Stomach (tissue), 8 donors: ENCODE measurements at regions not wholly inside any gene's neighbourhood (a gene's known extent, or its start where the extent isn't known, plus 50 kb on each side); places are given as distances from the start of the nearest gene placed in this dataset.

ENCODE experiments used
- DNase-seq, 2 donors: peaks; one replicate each; pipeline versions ENCODE4 v3.0.0 to v3.0.0-alpha.2; 2013 to 2019
- H3K27ac ChIP-seq, 5 donors: fragments of 200-600 bp in 4 of 5; sonication (generic) in 4 of 5; one replicate each; pipeline ENCODE4 v1.5.1; 2013 to 2019; ENCODE audit warnings: mild to moderate bottlenecking in 1 of 5, moderate library complexity in 1 of 5
- H3K27me3 ChIP-seq, 3 donors: fragments of 200-600 bp; sonication (generic); one replicate each; pipeline ENCODE4 v1.5.1; 2017 to 2019; ENCODE audit warnings: mixed run types in 1 of 3
- H3K36me3 ChIP-seq, 4 donors: fragments of 200-600 bp; sonication (generic); 1 replicate in 3 of 4; 2 replicates in 1 of 4; pipeline ENCODE4 v1.5.1; 2016 to 2019
- H3K4me1 ChIP-seq, 4 donors: fragments of 200-600 bp; sonication (generic); one replicate each; pipeline ENCODE4 v1.5.1; 2016 to 2019
- H3K4me3 ChIP-seq, 4 donors: fragments of 200-600 bp; sonication (generic) in 3 of 4; one replicate each; pipeline ENCODE4 v1.5.1; 2016 to 2019; ENCODE audit warnings: mild to moderate bottlenecking in 1 of 4
- H3K9me3 ChIP-seq, 4 donors: fragments of 200-600 bp; sonication (generic); one replicate each; pipeline ENCODE4 v1.5.1; 2016 to 2019
- CTCF ChIP-seq, 7 experiments: fragments of 450-650 bp in 4 of 7; fragments of 200-600 bp in 3 of 7; sonication (generic) in 3 of 7; IDR thresholded peaks; one replicate each; pipeline ENCODE4 v1.5.1; 2016 to 2019; ENCODE audit warnings: antibody characterized with exemption in 7 of 7, control low read depth in 2 of 7, mild to moderate bottlenecking in 1 of 7
- EP300 ChIP-seq: sonication (generic); formaldehyde crosslinking; IDR thresholded peaks from one replicate; pipeline ENCODE4 v1.6.1; 2017; ENCODE audit warnings: antibody characterized with exemption
- POLR2A ChIP-seq, 4 donors: fragments of 450-650 bp; IDR thresholded peaks; one replicate each; pipeline ENCODE4 v1.6.1; 2016; ENCODE audit warnings: antibody characterized with exemption in 4 of 4, control low read depth in 2 of 4, mild to moderate bottlenecking in 1 of 4, moderate library complexity in 1 of 4
- POLR2AphosphoS5 ChIP-seq, 3 donors: sonication (generic); formaldehyde crosslinking; IDR thresholded peaks; one replicate each; pipeline ENCODE4 v1.6.1; 2016; ENCODE audit warnings: antibody characterized with exemption in 3 of 3
- WGBS, 5 donors: extraction: QIAGEN DNeasy Blood & Tissue Kit in 3 of 5; methylation state at CpG; one replicate each; pipeline versions ENCODE4 v1.1.5 to v1.1.7; 2013 to 2018; 5-methylcytosine and 5-hydroxymethylcytosine counted together
- intact Hi-C: fragments of 100-400 bp; cut with DNase I; formaldehyde crosslinking; loops from one replicate; pipeline ENCODE4 v1.15.1; 2023; ENCODE audit warnings: low total_unique reads
- donor health status: healthy with polysubstance abuse.
- donor health status: Bipolar disorder and iron deficiency.
- donor health status: healthy.

DNA sequence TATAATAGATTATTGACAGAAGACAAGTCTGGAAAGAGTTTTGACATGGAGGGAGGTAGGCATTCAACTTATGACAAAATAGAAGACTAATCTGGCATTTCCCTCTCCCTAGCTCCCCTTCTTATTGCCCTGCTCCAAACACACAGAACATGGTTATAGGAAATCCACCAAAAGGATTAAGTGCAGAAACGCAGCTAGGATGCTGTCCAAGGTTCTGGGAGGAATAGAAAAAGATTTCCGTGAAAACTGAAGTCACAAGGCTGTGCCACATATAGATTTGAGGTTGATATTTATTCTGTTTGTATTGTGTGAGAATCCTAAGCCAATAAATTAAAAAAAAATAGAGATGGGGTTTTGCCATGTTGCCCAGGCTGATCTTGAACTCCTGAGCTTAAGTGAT is 107.9 kb upstream of the MAP3K7 start:
- TF ChIP-seq POLR2AphosphoS5 (IDR thresholded peaks at IDR 0.05) (no peak), CTCF (IDR thresholded peaks at IDR 0.05) (no peak)
- no peak overlapping the region for H3K27ac ChIP-seq
- no peaks in the 10 kb centered on the region for H3K27me3 ChIP-seq
- intact Hi-C loops: no loop called here
- no peak overlapping the region for H3K4me3 ChIP-seq
- H3K9me3 ChIP-seq: peaks cover 0 to 6% (median 2%) of the 10 kb centered on the region in 4 donors
- DNase-seq: no peak
- WGBS, 5 donors: 50 to 57% (median 55%) methylated on average over 2 of the region's 2 CpGs
- H3K4me1 ChIP-seq: no peaks in the 10 kb centered on the region
- H3K36me3 ChIP-seq: no peaks in the 10 kb centered on the region

GRCh38 chr6:90691823-90692222 is 105.0 kb upstream of the MAP3K7 start:
- no peak overlapping the region for H3K4me3 ChIP-seq
- peaks cover 0 to 6% (median 2%) of the 10 kb centered on the region in 4 donors for H3K9me3 ChIP-seq
- H3K36me3 ChIP-seq: no peaks in the 10 kb centered on the region
- intact Hi-C loops: no loop called here
- H3K27ac ChIP-seq: no peak overlapping the region
- WGBS, 5 donors: 35 to 70% (median 44%) methylated on average over 1 of the region's 1 CpG
- no peaks in the 10 kb centered on the region for H3K4me1 ChIP-seq
- no peak for DNase-seq
- H3K27me3 ChIP-seq: no peaks in the 10 kb centered on the region
- TF ChIP-seq EP300: no peak
- no peak for TF ChIP-seq POLR2AphosphoS5 (IDR thresholded peaks at IDR 0.05)
- TF ChIP-seq POLR2A (IDR thresholded peaks at IDR 0.05): no peak
- TF ChIP-seq CTCF (IDR thresholded peaks at IDR 0.05): no peak

DNA sequence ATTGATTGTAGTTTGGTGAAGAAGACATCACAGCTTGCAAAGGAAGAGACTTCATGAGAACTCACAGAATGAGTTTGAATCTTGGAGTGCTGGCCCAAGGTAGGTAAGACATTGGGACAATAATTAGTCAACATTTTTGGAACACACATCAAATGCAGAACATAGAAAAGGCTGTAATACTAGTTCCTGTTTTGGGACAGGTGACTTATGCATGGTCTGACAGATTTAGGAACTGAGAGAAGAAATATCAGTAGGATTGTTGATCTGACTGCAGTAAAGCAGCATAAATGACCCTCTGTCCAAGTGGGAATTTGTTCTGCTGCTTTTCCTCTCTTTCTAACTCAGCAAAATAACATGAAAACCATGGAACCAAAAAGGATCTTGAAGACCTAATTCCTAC is 102.3 kb upstream of the MAP3K7 start:
- no peak overlapping the region for H3K4me3 ChIP-seq
- no peak for DNase-seq
- intact Hi-C loops: no loop called here
- no peak for TF ChIP-seq POLR2AphosphoS5 (IDR thresholded peaks at IDR 0.05)
- no peak for TF ChIP-seq CTCF (IDR thresholded peaks at IDR 0.05)
- no peak for TF ChIP-seq EP300
- TF ChIP-seq POLR2A (IDR thresholded peaks at IDR 0.05): no peak
- H3K27ac ChIP-seq: no peak overlapping the region
- no peaks in the 10 kb centered on the region for H3K4me1 ChIP-seq
- H3K36me3 ChIP-seq: no peaks in the 10 kb centered on the region
- no peaks in the 10 kb centered on the region for H3K9me3 ChIP-seq
- H3K27me3 ChIP-seq: no peaks in the 10 kb centered on the region

DNA sequence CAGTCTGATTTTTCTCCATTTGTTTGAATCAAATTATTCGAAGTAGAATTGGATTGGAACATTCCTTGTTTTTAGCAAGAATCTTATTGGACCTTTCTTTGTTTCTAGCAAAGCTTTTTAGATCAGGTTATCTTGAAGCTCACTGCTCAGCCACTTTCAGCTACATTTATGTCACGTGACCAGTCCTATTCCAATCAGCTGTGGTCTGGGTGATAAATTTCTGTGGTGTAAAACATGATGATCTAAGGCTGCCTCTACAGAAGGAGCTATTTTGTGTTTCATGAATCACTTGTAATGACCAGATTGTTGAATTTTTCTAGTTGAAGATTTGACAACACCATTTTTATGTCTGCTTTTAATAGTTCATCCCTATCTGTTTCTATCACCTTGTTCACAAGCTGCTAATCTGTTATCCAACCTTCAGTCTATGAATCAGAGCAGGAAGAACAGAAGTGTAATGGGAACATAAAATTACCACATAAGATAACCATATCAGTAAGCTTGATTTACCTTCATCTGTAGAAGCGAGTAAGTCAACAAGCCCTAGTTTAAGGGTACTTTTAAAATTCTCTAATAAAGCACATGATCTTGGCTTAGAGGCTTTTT is 101.0 kb upstream of the MAP3K7 start:
- H3K27me3 ChIP-seq: no peaks in the 10 kb centered on the region
- H3K9me3 ChIP-seq: no peaks in the 10 kb centered on the region
- H3K36me3 ChIP-seq: no peaks in the 10 kb centered on the region
- intact Hi-C loops: no loop called here
- no peak for DNase-seq
- no peak for TF ChIP-seq POLR2AphosphoS5 (IDR thresholded peaks at IDR 0.05)
- TF ChIP-seq EP300: no peak
- TF ChIP-seq CTCF (IDR thresholded peaks at IDR 0.05): no peak
- no peak for TF ChIP-seq POLR2A (IDR thresholded peaks at IDR 0.05)
- H3K4me1 ChIP-seq: no peaks in the 10 kb centered on the region
- no peak overlapping the region for H3K4me3 ChIP-seq
- H3K27ac ChIP-seq: no peak overlapping the region
- WGBS, 5 donors: 39 to 64% (median 50%) methylated on average over 3 of the region's 3 CpGs
